Mesendoderm (in vitro differentiated cells): ENCODE measurements at regions not wholly inside any gene's neighbourhood (a gene's known extent, or its start where the extent isn't known, plus 50 kb on each side); places are given as distances from the start of the nearest gene placed in this dataset.
A peak's percentile ranks its signal among the peaks of the same experiment; 100 is the strongest.

Experiments used
- DNase-seq: peaks from one replicate; pipeline ENCODE4 v3.0.0; 2013
- H2AK5ac ChIP-seq: 2 replicates; pipeline ENCODE4 v1.6.1; 2013; ENCODE audit warnings: low read length, inconsistent platforms
- H2BK120ac ChIP-seq: 2 replicates; pipeline ENCODE4 v1.6.1; 2013; ENCODE audit warnings: low read depth, mild to moderate bottlenecking, low read length, moderate library complexity, mixed read lengths
- H2BK15ac ChIP-seq: replicated peaks from 2 replicates; pipeline ENCODE4 v1.6.1; 2013; ENCODE audit warnings: low read depth, mild to moderate bottlenecking, moderate library complexity
- H2BK5ac ChIP-seq: 2 replicates; pipeline ENCODE4 v1.6.1; 2013; ENCODE audit warnings: low read length, inconsistent platforms
- H3K18ac ChIP-seq: 2 replicates; pipeline ENCODE4 v1.6.1; 2013; ENCODE audit warnings: mild to moderate bottlenecking, low read length, mixed read lengths
- H3K23ac ChIP-seq: one replicate; pipeline ENCODE4 v1.6.1; 2013; ENCODE audit warnings: low read length
- H3K27ac ChIP-seq: 2 replicates; pipeline ENCODE4 v1.5.1; 2013; ENCODE audit warnings: low read depth, mild to moderate bottlenecking, inconsistent platforms, low read length, moderate library complexity
- H3K27me3 ChIP-seq: 2 replicates; pipeline ENCODE4 v1.6.1; 2013; ENCODE audit warnings: low read length, control low read depth, mild to moderate bottlenecking, inconsistent platforms; ENCODE audit not compliant: insufficient read depth, poor library complexity
- H3K36me3 ChIP-seq: 2 replicates; pipeline ENCODE4 v1.6.1; 2013; ENCODE audit warnings: low read length, inconsistent platforms; ENCODE audit not compliant: control insufficient read depth, insufficient read depth
- H3K4ac ChIP-seq: one replicate; pipeline ENCODE4 v1.6.1; 2013; ENCODE audit warnings: low read depth, mild to moderate bottlenecking, low read length, moderate library complexity
- H3K4me1 ChIP-seq: 2 replicates; pipeline ENCODE4 v1.6.1; 2013; ENCODE audit warnings: low read depth, low read length, inconsistent platforms; ENCODE audit not compliant: control insufficient read depth
- H3K4me2 ChIP-seq: 2 replicates; pipeline ENCODE4 v1.6.1; 2013; ENCODE audit warnings: low read length
- H3K4me3 ChIP-seq: 2 replicates; pipeline ENCODE4 v1.5.1; 2013; ENCODE audit warnings: mild to moderate bottlenecking, low read length
- H3K56ac ChIP-seq: one replicate; pipeline ENCODE4 v1.6.1; 2013; ENCODE audit warnings: low read length
- H3K79me1 ChIP-seq: 2 replicates; pipeline ENCODE4 v1.6.1; 2013; ENCODE audit warnings: low read length, inconsistent platforms
- H3K79me2 ChIP-seq: 2 replicates; pipeline ENCODE4 v1.6.1; 2013; ENCODE audit warnings: mild to moderate bottlenecking, low read length; ENCODE audit not compliant: control insufficient read depth, insufficient read depth
- H3K9ac ChIP-seq: 2 replicates; pipeline ENCODE4 v1.6.1; 2013; ENCODE audit warnings: low read length, inconsistent platforms
- H4K5ac ChIP-seq: one replicate; pipeline ENCODE4 v1.6.1; 2013; ENCODE audit warnings: low read length
- H4K8ac ChIP-seq: one replicate; pipeline ENCODE4 v1.6.1; 2013; ENCODE audit warnings: low read depth, mild to moderate bottlenecking, control low read depth, low read length, moderate library complexity
- WGBS: extraction: QIAGEN DNeasy Blood & Tissue Kit; methylation state at CpG from one replicate; pipeline ENCODE4 v1.1.7; 2013; ENCODE audit warnings: low lambda C conversion rate, missing lambda C conversion rate; ENCODE audit not compliant: insufficient coverage; ENCODE audit errors: extremely low coverage; 5-methylcytosine and 5-hydroxymethylcytosine counted together

DNA sequence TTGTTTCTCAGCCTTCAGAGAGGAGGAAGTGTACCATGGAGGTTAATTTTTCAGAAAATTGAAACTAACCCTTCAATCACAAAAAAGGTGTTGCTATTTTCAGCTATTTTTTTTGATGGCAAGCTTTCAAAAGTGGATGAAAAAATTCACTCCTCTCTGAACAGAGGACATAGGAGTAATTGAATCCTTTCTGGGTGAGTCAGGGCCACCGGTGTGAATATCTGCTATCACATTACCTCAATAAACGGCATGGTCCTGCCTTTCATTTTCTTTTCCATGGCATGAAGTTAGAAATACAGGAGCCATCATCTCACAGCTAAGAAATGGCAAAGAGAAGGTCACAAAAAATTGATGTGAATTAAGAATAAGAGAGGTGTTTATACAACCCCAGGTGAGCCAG is 90.2 kb upstream of the CCDC112 start:
- no CpG with 5 or more reads among the region's 2 CpGs for WGBS
- H3K18ac ChIP-seq: no peak overlapping the region
- no peak overlapping the region for H3K4me2 ChIP-seq
- no peak overlapping the region for H3K23ac ChIP-seq
- H4K8ac ChIP-seq: no peak overlapping the region
- no peak overlapping the region for H3K27ac ChIP-seq
- H3K56ac ChIP-seq: no peak overlapping the region
- H3K27me3 ChIP-seq: no peaks in the 10 kb centered on the region
- H2BK15ac ChIP-seq: no peak overlapping the region
- no peak overlapping the region for H3K4ac ChIP-seq
- H3K4me3 ChIP-seq: no peak overlapping the region
- H3K79me2 ChIP-seq: no peaks in the 10 kb centered on the region
- no peak overlapping the region for H2BK5ac ChIP-seq
- no peak overlapping the region for H2BK120ac ChIP-seq
- H3K36me3 ChIP-seq: no peaks in the 10 kb centered on the region
- H4K5ac ChIP-seq: no peak overlapping the region
- no peak overlapping the region for H3K9ac ChIP-seq
- H3K4me1 ChIP-seq: no peaks in the 10 kb centered on the region
- H3K79me1 ChIP-seq: no peaks in the 10 kb centered on the region
- no peak overlapping the region for H2AK5ac ChIP-seq
- no peak for DNase-seq

DNA sequence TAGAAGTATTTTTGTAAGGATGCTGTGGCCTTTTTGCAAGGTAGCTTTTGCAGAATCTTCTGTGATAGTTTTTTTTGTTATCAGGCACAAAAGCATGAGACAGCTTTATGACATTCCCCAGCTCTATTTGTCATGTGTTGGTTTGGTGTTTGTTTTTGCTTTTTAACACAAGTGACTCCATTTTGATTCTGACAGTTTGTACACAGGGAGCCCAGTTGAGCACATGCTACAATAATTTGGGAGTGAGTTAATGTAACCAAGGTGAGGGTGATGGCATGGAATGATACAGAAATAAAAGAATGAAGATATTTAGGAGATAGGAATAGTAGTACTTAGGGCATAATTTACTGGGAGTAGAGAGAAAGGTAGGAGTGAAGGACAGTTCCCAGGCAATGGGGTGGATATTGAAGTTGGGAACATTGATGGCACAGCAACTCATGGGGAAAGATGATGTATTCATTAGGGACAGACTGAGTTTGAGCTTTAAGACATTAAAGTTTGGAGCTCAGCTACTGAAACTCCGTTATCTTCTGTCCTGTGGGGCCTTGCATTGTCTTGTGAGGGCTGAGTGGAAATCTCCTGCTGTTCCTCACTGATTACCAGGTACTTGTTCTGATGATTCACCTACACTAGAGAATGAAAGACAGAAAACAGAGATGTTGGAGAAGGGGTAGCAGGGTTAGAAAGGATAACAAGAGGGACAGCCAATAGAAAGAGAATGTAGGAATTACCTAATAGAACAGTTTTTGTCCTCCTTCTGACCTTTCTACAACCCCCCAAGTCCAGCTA is 88.3 kb upstream of the CCDC112 start:
- no peak overlapping the region for H3K4me3 ChIP-seq
- no peak overlapping the region for H3K9ac ChIP-seq
- no peaks in the 10 kb centered on the region for H3K79me1 ChIP-seq
- no peak overlapping the region for H2BK120ac ChIP-seq
- no peak overlapping the region for H3K4ac ChIP-seq
- no peaks in the 10 kb centered on the region for H3K36me3 ChIP-seq
- no peak overlapping the region for H3K27ac ChIP-seq
- H3K4me1 ChIP-seq: no peaks in the 10 kb centered on the region
- WGBS: no CpG with 5 or more reads among the region's 1 CpG
- no peak overlapping the region for H3K4me2 ChIP-seq
- no peak overlapping the region for H3K23ac ChIP-seq
- no peak overlapping the region for H2AK5ac ChIP-seq
- no peaks in the 10 kb centered on the region for H3K27me3 ChIP-seq
- no peak overlapping the region for H2BK5ac ChIP-seq
- H3K79me2 ChIP-seq: no peaks in the 10 kb centered on the region
- no peak overlapping the region for H3K56ac ChIP-seq
- H3K18ac ChIP-seq: no peak overlapping the region
- H4K5ac ChIP-seq: no peak overlapping the region
- DNase-seq: peak; percentile 91
- no peak overlapping the region for H4K8ac ChIP-seq
- H2BK15ac ChIP-seq: no peak overlapping the region

- H4K5ac ChIP-seq: no peak overlapping the region
- no peak for DNase-seq
- no peak overlapping the region for H3K23ac ChIP-seq
- H3K36me3 ChIP-seq: no peaks in the 10 kb centered on the region
- H3K4me1 ChIP-seq: no peaks in the 10 kb centered on the region
- no CpG with 5 or more reads among the region's 1 CpG for WGBS
- H3K4me3 ChIP-seq: no peak overlapping the region
- no peak overlapping the region for H3K27ac ChIP-seq
- H3K56ac ChIP-seq: no peak overlapping the region
- H3K9ac ChIP-seq: no peak overlapping the region
- H3K79me2 ChIP-seq: no peaks in the 10 kb centered on the region
- no peak overlapping the region for H3K4me2 ChIP-seq
- no peak overlapping the region for H2BK120ac ChIP-seq
- no peak overlapping the region for H4K8ac ChIP-seq
- H2BK15ac ChIP-seq: no peak overlapping the region
- H3K27me3 ChIP-seq: no peaks in the 10 kb centered on the region
- H2AK5ac ChIP-seq: no peak overlapping the region
- no peak overlapping the region for H3K4ac ChIP-seq
- H2BK5ac ChIP-seq: no peak overlapping the region
- H3K79me1 ChIP-seq: no peaks in the 10 kb centered on the region
- no peak overlapping the region for H3K18ac ChIP-seq
Observed at GRCh38 chr5:115382989-115383388, 86.5 kb upstream of the CCDC112 start.

- Histone ChIP-seq H3K4me2 (no peak overlapping the region), H3K23ac (no peak overlapping the region), H4K8ac (peak overlapping the region; percentile 56), H2BK15ac (no peak overlapping the region), H3K4me3 (no peak overlapping the region), H3K79me1 (no peaks in the 10 kb centered on the region), H3K27ac (no peak overlapping the region), H4K5ac (no peak overlapping the region), H3K4me1 (no peaks in the 10 kb centered on the region), H3K18ac (peak overlapping the region; percentile 8), H2AK5ac (no peak overlapping the region), H2BK5ac (no peak overlapping the region), H3K56ac (no peak overlapping the region), H3K9ac (no peak overlapping the region), H3K4ac (no peak overlapping the region), H3K36me3 (no peaks in the 10 kb centered on the region), H3K27me3 (no peaks in the 10 kb centered on the region), H3K79me2 (no peaks in the 10 kb centered on the region), H2BK120ac (no peak overlapping the region)
- DNase-seq: no peak
- no CpG with 5 or more reads among the region's 4 CpGs for WGBS
Observed at GRCh38 chr5:115381911-115382662, 85.6 kb upstream of the CCDC112 start.

DNA sequence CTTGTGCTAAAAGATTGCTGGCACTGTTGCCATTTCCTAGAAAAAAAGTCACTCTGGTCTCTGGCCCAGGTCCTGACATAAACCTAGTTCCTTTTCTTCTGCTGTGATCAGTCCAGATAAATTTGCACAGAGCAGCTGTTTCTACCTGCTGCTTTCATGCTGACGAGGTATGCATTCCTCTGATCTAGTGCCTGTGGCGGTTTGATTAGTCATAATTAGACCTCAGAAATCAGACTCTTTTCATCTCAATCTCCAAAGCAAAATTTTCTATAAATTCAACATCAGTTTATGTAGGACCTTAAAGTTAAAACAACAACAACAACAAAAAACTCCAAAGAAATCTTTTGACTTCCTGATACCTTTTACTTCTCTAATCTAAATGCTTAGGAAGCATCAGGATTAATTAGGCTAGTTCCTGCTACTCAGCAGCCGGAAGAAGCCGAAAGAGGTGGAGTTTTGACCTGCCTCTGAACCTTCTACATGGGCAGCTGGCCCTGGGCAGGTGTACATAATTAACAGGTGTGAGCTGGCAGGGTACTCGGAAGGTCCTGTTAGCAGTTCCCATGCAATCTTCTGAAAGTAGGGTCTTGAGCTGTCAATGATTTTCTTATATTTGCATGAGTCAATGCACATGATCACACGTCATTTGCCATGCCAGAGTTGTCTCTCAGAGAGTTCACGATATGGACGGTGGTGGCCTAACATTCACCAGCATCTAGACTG is 83.3 kb upstream of the CCDC112 start:
- no peak overlapping the region for H4K8ac ChIP-seq
- H2AK5ac ChIP-seq: no peak overlapping the region
- H2BK5ac ChIP-seq: no peak overlapping the region
- H3K4me1 ChIP-seq: no peaks in the 10 kb centered on the region
- no peak for DNase-seq
- no peaks in the 10 kb centered on the region for H3K79me2 ChIP-seq
- H3K4me3 ChIP-seq: no peak overlapping the region
- H3K36me3 ChIP-seq: no peaks in the 10 kb centered on the region
- no peaks in the 10 kb centered on the region for H3K27me3 ChIP-seq
- WGBS: no CpG with 5 or more reads among the region's 8 CpGs
- H4K5ac ChIP-seq: no peak overlapping the region
- no peak overlapping the region for H3K27ac ChIP-seq
- no peak overlapping the region for H3K4ac ChIP-seq
- H2BK15ac ChIP-seq: no peak overlapping the region
- no peak overlapping the region for H3K4me2 ChIP-seq
- H3K56ac ChIP-seq: no peak overlapping the region
- H2BK120ac ChIP-seq: no peak overlapping the region
- H3K79me1 ChIP-seq: no peaks in the 10 kb centered on the region
- no peak overlapping the region for H3K23ac ChIP-seq
- no peak overlapping the region for H3K9ac ChIP-seq
- H3K18ac ChIP-seq: no peak overlapping the region
